GM23248 (cell line): ENCODE measurements at regions not wholly inside any gene's neighbourhood (a gene's known extent, or its start where the extent isn't known, plus 50 kb on each side); places are given as distances from the start of the nearest gene placed in this dataset.

Experiments
- EZH2 ChIP-seq: fragments of 200-600 bp; sonication (generic); IDR thresholded peaks from 2 replicates; pipeline ENCODE4 v1.6.1; 2018; ENCODE audit warnings: antibody characterized with exemption, mild to moderate bottlenecking; ENCODE audit not compliant: insufficient read depth, poor library complexity, severe bottlenecking
- EZH2phosphoT487 ChIP-seq: fragments of 200-600 bp; sonication (generic); IDR thresholded peaks from 2 replicates; pipeline ENCODE4 v1.6.1; 2018; ENCODE audit warnings: antibody characterized with exemption, moderate library complexity, mild to moderate bottlenecking, low read depth; ENCODE audit not compliant: insufficient read depth

GRCh38 chr13:62130062-62130970 is 714.7 kb upstream of the PCDH20 start:
- no peak for TF ChIP-seq EZH2phosphoT487
- no peak for TF ChIP-seq EZH2
